Suprapubic skin (tissue), 4 donors: ENCODE measurements at regions not wholly inside any gene's neighbourhood (a gene's known extent, or its start where the extent isn't known, plus 50 kb on each side); places are given as distances from the start of the nearest gene placed in this dataset.

ENCODE experiments used
- CTCF ChIP-seq, 2 donors: fragments of 200-600 bp in 1 of 2; fragments of 450-650 bp in 1 of 2; sonication (generic) in 1 of 2; IDR thresholded peaks; one replicate each; pipeline ENCODE4 v1.5.1; 2016 to 2019; ENCODE audit warnings: antibody characterized with exemption in 2 of 2, mild to moderate bottlenecking in 1 of 2, moderate library complexity in 1 of 2
- EP300 ChIP-seq: sonication (generic); formaldehyde crosslinking; IDR thresholded peaks from one replicate; pipeline ENCODE4 v1.6.1; 2017; ENCODE audit warnings: antibody characterized with exemption
- POLR2A ChIP-seq, 2 donors: fragments of 450-650 bp; IDR thresholded peaks; one replicate each; pipeline ENCODE4 v1.6.1; 2017; ENCODE audit warnings: antibody characterized with exemption in 2 of 2, mild to moderate bottlenecking in 2 of 2, moderate library complexity in 2 of 2
- POLR2AphosphoS5 ChIP-seq, 3 donors: sonication (generic); formaldehyde crosslinking; IDR thresholded peaks; one replicate each; pipeline ENCODE4 v1.6.1; 2017; ENCODE audit warnings: antibody characterized with exemption in 3 of 3

GRCh38 chr7:136087881-136088280 is 110.7 kb upstream of the MTPN start:
- TF ChIP-seq CTCF (IDR thresholded peaks at IDR 0.05) (no peak), POLR2AphosphoS5 (IDR thresholded peaks at IDR 0.05) (no peak), EP300 (no peak), POLR2A (IDR thresholded peaks at IDR 0.05) (no peak)
